GM19467 (cell line): ENCODE measurements at regions not wholly inside any gene's neighbourhood (a gene's known extent, or its start where the extent isn't known, plus 50 kb on each side); places are given as distances from the start of the nearest gene placed in this dataset.
"Not testable (repeated sequence)": the region's sequence is repeated elsewhere in the genome, so short reads cannot be mapped to it uniquely, and the experiment has no call there.

Experiments used
- ATAC-seq: cut with Tn5 transposase; IDR thresholded peaks from one replicate; pipeline ENCODE4 v1.9.1; 2021; ENCODE audit warnings: mild to moderate bottlenecking, moderate library complexity; ENCODE audit not compliant: unreplicated experiment

DNA sequence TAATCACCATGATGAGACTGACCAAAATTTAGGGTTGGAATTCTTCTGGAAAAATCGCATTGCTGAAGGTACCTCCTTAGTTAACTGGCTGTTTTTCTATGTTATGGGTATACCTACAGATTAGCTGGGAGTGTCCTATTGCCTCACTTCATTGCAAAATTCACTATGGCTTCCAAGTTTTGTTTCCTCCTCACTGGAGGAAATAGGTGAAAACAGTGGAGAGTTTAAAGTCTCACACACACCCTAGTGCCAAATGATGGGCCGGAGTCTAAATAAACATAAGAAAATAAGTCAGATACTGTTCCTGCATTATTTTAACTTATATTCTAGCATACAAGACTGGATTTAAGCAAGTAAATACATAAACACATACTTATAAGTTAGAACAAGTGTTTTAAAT, 98.2 kb downstream of the AHR start:
- ATAC-seq, result no peak

DNA sequence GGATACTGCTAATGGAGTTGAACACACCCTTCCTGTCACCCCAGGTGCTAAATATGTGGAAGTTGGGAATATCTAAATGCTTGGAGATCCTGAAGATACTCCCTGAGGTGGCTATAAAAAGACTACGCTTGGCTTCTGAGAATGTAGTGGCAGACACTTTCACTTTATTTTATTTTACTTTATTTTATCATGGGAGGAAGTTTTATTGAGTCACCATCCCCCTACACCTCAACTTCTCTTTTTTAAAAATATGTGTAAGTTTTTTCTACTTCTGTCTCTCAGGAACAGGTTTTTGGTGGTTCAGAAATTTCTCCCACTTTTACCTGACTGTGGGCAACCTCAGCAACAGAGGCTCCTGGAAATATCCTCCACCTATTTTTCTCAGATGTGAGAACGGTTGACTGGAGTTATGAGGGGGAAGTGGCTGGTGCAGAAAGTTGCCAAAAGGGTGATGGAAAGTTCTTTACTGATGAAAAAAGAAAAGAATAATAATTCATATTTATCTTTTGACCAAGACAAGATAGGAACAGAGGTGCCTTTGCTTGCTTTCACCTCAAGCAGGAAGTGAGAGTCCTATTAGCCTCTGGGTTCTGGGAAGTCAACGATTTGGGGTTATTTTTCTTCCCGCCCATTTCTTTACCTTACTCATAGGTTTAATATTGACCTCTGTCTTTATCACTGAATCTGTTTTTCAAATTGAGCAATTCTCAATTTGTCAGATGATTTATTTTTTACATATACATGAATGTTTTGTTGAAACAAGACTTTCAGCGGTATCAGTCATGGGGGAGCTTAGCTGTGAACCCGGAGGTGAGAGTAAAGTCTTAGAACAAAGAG, 103.6 kb downstream of the AHR start:
- peak; percentile 72 for ATAC-seq

DNA sequence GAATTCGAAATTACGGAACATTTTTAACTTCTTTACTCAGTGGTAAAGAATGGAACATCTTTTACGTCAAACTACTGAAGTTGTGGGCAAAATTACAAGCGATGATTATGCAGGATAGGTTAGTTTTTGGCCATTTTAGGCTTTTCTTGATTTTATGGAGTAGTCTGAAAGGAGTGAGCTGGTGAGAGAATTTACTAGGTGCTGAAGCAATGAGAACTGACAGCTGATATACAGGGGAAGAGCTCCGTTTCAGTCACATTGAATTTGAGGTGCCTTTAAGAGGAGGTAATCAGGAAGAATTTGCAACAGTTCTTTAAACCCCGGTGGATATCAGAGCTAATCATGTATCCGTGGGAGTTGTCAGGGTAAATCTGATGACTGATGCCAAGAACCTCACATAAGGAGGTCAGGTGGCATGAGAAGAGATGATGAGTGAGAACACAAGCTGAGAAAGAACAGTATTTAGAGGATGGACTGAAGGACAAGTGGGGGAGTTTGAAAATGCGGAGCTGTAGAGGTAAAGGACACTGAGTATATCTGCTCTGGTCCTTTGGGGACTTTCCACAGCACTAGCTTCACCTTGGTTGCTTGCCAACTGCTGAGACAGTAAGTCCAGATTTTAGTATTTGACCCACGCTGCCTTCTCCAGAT, 104.3 kb downstream of the AHR start:
- peak; percentile 60 for ATAC-seq

DNA sequence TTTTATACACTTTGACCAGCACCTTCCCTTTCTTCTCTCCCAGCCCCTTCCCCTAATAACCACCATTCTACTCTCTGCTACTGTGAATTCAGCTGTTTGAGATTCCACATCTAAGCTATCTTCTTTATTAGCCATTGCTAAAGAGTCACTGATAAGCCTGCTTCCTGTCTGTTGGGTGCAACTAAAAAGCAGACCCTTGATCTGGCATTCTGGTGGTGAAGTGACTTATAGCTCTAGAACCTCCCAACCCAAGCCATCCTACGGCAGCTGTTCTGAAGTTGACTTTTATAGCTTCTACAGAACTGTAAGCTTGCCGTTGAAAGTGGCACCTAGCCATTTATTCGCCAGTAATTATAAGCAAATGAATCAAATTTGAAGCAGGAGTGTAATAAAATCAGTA, 105.6 kb downstream of the AHR start:
- ATAC-seq, result no peak

DNA sequence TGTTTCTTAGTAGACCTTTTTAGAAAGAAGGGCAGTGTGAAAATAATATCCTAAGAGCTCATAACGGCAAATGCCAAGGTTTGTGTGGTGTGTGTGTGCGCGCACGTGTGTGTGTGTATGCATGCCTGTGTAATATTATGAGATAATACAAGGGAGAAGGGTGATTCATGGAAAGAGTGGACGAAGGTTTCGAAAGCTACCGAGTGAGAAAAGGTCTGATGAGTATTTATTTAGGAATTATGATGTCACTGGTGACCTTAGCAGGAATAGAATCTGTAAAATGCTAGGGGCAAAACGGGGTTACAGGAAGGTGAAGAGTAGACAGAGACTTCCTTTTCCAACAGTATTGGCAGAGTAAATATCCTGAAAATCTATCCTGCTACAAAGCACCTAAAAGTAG, 107.3 kb downstream of the AHR start:
- no peak for ATAC-seq

DNA sequence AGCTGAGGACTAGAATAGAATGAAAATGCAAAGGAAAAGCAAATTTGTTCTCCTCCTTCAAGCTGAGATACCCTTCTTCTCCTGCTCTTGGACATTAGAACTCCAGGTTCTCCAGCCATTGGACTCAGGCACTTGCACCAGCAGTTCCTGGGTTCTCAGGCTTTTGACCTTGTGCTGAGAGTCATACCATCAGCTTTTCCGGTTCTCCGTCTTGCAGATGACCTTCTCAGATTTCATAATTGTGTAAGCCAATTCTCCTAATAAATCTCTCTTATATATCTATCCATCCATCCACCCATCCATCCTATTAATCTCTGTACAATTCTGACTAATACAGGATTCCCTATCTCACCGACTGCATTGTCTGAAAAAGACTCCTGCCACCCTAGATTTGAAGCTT, 108.3 kb downstream of the AHR start:
- ATAC-seq, result no peak

DNA sequence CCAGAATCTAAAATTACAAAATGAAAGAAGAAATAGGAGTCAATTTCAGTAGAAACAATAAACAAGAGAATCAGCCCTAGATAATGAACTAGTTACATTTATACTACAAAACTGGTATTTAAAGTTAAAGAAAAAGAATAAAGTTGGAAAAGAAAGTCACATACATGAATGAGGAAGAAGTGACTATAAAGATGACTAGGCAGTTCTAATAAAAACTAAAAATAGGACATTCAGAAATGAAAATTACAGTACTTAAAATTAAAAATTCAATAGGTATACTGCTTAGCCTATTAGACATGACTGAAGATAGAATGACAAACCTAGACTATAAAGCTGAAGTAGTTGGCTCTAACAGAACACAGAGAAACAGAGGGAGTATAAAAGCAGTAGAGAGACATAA, 108.8 kb downstream of the AHR start:
- no peak for ATAC-seq

DNA sequence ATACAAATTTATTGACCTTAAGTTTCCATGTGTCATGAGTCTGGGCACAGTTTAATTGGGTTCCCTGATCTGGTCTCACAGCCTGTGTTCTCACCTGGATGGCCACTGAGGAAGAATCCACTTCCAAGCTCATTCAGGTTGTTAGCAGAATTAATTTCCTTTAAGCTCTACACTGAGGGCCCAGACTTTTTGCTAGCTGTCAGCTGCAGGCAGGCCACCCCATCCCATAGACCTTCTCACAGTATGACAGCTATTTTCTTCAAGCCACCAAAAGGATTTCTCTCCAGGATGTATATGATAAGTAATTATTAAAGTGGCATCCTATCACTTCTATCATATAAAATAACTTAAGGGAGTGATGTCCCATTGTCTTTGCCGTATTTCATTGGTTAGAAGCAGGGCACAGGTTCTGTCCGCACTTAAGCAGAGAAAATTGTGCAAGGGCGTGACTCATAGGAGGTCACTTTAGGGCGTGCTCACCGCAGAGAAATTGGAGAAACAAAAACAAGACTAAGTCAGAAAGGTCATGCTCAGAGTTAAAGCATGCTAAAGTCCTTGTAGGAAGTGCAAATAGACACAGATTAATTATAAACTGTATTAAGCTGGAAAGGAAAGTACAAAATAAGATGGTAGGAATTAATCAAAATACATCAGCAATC, 109.9 kb downstream of the AHR start:
- no peak for ATAC-seq

DNA sequence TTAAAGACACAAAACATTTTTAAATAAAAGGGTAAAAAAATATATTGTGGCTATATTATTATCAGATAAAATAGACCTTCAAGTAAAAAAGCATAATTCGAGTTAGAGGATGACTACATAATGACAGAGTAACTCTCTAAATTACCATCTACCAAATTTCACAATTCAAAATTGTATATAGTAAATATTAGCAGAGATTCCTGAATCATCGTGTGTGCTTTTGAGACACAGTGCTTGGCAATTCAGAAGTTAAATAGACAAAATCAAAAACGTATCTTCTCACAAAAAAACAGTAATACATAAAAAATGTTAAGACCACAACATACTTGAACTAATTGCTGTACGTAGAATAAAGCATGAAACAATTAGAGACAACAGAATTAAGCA, 110.4 kb downstream of the AHR start:
- no peak for ATAC-seq

DNA sequence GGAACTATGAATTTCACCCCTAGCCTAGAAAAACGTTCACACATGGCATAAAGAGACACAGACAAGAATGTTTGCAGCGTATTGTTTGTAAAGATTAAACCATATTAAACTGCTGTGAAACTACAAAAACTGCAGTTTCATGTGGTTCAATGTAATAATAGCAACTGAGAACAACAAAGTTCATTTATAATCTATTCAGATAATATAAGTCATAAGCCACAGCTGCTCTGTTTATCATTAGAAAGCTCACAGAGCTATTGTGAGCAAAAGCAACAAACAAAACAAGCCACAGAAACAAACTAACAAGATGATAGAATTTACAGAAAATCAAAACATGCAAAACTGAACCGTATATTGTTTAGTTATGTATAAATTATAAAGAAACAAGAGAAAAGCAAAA, 113.5 kb downstream of the AHR start:
- ATAC-seq, result peak; percentile 81

DNA sequence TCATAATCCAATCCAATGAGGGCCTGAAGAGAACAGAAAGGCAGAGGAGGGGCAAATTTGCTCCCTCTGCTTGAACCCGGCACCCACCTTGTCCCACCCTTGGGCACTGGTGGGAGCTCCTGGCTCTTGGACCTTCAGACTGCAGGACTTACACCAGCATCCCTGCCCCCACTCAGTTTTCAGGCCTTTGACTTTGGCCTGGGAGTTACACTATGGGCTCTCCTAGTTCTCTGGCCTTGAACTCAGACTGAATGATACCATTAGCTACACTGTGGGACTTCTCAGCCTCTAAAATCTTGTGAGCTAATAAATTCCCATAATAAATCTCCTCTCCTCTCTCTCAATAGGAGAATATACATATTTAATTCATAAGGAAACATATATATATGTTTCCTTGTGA, 114.4 kb downstream of the AHR start:
- no peak for ATAC-seq

DNA sequence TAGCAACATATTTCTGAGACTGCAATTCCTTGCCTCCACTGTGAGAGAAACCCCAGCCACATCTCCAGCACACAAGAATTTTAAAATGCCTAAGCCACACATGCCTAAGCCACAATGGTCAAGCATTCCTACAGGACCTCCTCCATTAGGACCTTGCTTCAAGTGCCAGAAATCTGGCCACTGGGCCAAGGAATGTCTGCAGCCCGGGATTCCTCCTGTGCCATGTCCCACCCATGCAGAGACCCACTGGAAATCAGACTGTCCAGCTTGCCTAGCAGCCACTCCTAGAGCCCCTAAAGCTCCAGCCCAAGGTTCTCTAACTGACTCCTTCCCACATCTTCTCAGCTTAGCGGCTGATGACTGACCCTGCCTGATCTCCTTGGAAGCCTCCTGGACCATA, 117.5 kb downstream of the AHR start:
- no peak for ATAC-seq

DNA sequence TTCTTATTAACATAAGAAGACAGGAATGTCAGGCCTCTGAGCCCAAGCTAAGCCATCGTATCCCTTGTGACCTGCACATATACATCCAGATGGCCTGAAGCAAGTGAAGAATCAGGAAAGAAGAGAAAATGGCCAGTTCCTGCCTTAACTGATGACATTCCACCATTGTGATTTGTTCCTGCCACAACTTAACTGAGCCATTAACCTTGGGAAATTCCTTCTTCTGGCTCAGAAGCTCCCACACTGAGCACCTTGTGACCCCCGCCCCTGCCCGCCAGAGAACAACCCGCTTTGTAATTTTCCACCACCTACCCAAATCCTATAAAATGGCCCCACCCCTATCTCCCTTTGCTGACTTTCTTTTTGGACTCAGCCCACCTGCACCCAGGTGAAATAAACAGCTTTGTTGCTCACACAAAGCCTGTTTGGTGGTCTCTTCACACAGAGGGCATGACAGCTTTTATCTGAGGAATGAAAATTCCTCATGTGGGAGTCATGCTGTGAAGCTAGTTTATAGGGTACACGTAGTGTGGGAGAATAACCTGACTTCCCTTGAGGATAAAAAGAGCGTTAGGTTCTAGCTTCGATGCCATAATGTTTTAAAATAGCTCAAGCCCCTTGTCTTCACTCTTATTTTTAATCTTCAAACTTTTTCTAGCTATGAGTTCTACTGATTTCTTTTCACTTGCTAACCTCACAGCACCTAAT, 122.0 kb downstream of the AHR start:
- not testable (repeated sequence) for ATAC-seq

DNA sequence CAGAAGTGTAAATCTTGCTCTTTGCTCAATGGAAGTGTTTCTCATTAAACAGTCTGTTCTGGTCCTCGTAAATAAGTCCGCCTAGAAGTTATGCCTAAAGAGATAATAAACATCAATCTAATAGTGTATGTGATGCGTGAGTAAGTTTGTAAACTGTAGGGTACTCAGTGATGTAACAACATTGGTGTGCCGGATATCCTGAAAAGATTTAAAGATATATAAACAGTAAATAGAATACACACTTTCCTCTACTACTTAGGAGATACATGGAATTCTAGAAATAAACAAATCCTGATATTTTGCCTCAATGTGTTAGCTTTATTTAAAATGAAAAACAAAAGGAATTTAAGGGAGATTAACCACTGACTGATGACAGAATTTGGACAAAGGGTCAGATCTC, 123.5 kb downstream of the AHR start:
- ATAC-seq, result no peak

DNA sequence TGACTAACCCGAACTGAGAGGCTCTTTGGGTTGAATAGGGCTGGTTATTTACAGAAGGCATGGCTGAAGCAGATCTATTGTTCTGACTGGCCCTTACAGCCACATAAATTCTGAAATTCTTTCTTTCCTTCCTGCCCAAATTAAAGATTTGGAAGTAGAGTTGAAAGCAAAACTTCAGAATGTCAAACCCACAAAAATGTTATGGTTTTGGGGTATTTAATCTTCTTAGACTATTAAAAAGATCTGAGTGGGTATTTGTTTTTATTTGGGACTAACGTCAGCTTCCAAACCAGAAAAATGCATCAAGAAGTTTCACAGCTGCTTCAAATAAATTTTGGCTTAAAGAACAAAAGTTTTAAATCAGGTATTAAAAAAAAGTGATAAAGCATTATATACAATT, 124.5 kb downstream of the AHR start:
- no peak for ATAC-seq

DNA sequence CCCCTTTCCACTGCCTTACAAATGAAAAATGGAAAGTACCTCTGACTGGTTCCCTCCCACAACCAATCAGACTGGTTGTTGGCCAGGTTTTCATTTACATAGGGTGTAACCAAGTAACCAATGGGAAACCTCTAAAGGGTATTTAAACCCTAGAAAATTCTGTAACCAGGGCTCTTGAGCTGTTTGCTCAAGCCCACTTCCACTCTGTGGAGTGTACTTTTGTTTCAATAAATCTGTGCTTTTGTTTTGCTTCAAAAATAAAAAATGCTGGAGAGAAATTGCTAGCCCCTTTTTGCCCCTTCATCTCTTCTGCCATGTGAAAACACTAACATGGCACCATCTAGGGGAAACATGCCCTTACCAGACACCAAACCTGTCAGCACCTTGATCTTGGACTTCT, 129.5 kb downstream of the AHR start:
- ATAC-seq, result no peak

DNA sequence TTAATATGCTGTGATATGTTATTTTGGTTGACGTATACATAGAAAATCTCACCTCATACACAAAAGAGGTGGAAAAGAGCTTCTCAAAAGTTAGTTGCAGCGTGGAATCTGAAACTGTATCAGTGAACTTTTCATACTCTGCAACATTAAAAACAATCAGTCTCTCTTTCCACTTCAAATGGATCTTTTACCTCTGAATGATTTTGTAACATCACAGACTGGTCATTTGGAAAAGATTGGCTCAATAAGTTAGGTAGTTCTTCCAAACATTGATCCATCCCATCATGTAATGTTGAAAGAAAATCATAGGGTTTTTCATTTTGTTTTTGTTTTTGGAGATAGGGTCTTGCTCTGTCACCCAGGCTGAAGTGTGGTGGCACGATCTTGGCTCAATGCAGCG, 131.1 kb downstream of the AHR start:
- no peak for ATAC-seq

DNA sequence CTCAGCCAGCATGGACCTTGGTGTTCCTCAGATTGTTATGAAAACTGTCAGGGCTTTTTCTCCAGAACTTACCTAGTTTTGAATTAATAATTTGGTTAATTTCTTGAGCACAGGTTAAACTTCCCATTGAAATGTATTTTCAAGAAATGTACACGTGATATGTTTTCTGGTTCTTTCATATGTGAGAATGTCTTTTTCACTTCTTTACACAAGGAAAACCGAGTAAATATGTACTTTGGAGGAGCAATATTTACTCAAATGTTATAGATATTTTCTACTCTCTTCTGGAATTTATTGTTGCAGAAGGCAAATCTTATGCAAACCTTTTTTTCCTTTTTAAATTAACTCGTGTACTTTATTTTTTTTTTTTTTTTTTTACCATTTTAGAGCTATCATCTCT, 134.3 kb downstream of the AHR start:
- no peak for ATAC-seq

DNA sequence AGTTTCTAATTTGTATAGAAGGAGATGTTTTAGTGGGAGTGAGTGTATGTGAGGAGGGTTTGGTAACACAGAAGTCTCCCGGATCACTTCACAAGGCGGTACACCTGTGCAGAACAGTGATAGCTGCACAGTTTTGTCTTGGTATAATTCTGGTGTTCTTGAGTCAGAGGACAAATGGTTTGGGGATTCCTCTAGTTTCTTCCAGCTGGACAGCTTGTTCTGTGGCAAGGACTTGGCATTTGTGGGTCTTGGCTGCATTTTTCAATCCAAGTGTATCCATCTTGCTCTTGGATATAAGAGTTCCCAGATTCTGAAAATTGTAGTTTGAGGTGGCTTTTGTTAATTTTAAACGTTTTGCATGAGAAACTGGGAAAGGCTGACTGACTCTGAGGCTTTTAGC, 135.7 kb downstream of the AHR start:
- no peak for ATAC-seq

DNA sequence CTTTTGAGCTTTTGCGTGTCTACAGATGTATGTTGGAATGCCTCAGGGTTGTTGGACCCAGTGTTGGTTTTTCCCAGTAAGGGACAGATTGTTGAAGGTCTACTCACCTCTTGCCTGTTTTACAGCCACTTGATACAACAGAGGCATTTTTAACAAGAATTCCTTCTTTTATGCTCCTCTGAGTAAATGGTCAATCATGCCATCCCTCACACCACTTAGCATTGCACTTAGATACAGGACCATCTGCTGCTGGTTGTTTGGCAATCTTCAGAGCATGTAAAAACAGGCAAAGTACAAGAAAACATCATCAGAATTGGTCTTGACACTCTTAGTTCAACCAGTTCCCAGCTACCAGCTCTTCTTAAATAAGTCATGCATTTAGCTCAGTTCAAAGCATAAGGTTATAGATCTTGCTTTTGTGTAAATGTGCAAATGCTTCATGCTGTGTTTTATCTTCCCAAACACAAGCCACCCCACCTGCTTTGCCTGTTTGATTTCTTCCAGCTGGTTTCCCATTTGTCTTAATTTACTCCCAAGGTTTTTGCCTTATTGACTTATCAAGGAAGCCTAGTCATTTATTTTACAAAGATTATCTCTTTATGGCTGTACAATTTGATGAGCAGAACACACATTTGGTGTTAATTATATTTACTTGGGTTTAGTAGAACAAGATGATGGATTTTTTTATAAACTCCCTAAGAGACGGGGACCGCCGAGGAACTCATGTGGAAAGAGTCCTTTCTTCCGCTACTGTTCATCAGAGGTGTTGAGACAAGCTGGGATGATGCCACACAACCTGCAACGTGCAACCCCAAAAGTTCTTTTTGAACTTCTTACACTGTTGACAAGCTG, 136.6 kb downstream of the AHR start:
- no peak for ATAC-seq

DNA sequence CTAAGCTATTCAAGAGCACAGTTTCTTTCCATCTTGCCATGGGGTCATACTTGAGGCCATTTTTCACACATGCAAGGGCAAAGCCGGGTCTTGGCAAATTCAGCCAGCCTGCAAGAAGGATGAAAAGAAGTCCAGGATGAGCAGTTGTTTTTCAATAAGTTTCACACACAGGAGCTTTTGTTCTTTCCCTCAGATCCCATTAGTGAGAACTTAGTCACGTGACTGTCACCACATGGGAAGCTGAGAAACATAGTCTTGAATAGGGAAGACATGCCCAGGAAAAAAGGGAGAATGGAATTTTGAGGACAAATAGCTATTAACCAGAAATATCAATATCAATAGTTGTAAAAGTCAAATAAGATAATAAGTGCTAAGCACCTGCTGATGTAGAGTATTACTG, 137.7 kb downstream of the AHR start:
- no peak for ATAC-seq
